Occipital lobe (tissue), 1 donor: ENCODE measurements at regions not wholly inside any gene's neighbourhood (a gene's known extent, or its start where the extent isn't known, plus 50 kb on each side); places are given as distances from the start of the nearest gene placed in this dataset.
"Not testable (repeated sequence)": the region's sequence is repeated elsewhere in the genome, so short reads cannot be mapped to it uniquely, and the experiment has no call there.

Experiments
- DNase-seq: peaks from one replicate; lab custom pipeline; 2025; lab: John Stamatoyannopoulos, UW

DNA sequence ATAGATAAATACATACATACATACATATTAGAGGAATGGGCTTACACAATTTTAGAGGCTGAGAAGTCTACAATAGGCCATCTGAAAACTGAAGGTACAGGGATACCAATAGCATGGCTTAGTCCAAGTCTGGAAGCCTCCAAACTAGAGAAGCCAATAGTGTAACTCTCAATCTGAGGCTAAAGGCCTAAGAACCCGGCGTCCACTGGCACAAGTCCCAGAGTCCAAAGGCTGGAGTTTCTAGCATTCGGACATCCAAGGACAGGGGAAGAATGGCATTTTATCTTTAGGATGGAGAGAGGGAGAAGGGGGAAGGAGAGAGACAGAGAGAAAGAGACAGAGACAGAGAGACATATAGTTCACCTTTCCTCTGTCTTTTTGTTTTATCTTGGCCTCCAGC lies 63.7 kb upstream of the SYT4 start:
- DNase-seq = no peak

GRCh38 chr18:43350176-43350575 lies 72.9 kb upstream of the SYT4 start:
- DNase-seq = no peak

- DNase-seq = no peak
Observed at GRCh38 chr18:43364535-43364934, 87.2 kb upstream of the SYT4 start.

- no peak for DNase-seq
Observed at GRCh38 chr18:43367895-43368294, 90.6 kb upstream of the SYT4 start.

GRCh38 chr18:43369311-43369710 lies 92.0 kb upstream of the SYT4 start:
- DNase-seq = not testable (repeated sequence)

- no peak for DNase-seq
Observed at GRCh38 chr18:43372773-43373172, 95.5 kb upstream of the SYT4 start.

GRCh38 chr18:43380104-43380672 lies 102.9 kb upstream of the SYT4 start:
- no peak for DNase-seq

DNA sequence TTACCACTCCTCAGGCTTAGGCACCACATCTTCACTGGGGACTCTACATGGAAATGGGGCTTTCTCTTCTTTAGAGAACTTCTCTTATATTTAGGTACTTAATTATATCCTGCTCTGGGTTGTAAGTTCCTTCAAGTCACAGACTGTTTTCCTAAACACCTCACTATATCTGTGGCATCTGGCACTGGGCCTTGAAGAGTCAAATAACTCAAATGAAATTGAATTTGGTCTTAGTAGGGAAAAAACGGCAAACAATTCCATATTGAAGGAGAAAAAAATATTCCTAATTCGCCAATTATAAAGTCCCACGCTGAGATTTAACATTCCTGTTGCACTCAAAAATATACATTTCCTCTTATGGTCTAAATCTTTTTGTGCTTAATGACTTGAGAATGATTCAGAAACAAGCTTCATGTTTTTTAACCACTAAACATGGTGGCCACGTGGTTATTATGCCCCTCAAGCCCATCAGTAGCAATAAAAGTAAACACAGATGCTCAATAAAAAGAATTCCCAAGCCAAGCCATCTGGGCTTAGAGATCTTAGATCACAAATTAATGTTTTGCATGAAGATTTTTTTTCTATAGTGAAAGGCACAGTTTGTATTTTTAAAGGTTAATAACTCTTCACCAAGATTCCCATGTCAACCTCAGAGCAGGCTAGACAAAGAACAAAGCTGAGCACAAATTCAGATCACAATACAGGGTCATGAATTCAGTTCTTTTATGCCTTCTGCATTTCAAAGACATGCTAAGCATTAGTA lies 105.5 kb upstream of the SYT4 start:
- no peak for DNase-seq

DNA sequence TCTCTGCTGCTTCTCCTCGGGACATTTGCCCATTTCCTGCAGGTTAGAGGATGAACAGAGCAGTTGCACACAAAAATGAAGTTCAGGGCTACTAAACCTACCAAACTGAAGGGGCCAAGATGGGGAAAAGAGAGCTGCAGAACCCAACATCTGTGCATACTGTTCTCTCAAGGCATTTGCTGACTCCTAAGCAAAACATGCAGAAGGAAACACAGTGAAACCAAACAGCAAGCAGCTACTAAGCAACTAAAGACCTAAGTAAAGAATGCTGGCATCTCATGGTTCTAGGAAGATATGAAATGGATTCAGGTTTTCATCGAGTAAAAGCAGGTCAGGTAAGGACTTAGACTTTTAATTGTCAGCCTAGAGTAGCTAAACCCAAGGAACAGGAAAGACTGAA lies 111.9 kb upstream of the SYT4 start:
- no peak for DNase-seq

- no peak for DNase-seq
Observed at GRCh38 chr18:43392168-43392567, 114.9 kb upstream of the SYT4 start.

- no peak for DNase-seq
Observed at GRCh38 chr18:43393174-43393573, 115.9 kb upstream of the SYT4 start.

GRCh38 chr18:43396266-43396665 lies 119.0 kb upstream of the SYT4 start:
- no peak for DNase-seq

DNA sequence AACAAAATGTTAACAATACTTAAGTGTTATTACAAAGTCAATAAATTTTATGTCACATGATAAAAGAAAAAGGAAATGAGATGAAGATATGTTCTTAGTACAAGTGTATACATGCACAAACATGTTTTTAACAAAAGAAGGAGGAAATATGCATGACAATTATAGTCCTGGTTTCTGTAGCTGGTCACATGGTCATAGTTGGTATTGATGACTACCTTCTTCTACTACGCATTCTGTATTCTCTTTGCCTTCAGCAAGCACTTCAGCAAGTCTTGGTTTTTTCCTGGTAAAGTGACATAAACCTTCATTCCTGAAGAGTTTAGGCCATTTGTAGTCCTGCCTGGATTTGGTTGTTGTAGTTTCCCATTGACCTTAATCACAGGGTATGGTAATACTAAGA lies 121.3 kb upstream of the SYT4 start:
- DNase-seq = no peak

- DNase-seq = no peak
Observed at GRCh38 chr18:43405097-43405496, 127.8 kb upstream of the SYT4 start.

DNA sequence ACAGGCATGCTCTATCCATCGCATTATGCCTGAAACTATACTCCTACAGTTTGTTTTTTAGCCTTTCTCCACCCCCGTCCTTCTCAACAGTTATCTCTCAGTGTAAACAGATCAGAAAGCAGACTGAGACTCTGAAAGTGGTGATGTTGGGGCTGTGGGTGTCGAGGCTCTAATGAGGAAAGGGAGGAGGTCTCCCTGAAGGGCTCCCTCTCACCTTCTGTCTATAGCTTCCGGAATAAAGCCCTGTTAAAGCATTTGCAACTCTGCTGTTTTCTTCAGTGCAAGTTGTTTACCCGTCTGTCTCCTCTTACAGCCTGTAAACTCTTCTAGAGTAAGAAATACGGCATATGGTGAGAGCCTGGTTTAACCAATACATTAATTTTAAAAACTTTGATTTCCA lies 136.7 kb upstream of the SYT4 start:
- DNase-seq = no peak

DNA sequence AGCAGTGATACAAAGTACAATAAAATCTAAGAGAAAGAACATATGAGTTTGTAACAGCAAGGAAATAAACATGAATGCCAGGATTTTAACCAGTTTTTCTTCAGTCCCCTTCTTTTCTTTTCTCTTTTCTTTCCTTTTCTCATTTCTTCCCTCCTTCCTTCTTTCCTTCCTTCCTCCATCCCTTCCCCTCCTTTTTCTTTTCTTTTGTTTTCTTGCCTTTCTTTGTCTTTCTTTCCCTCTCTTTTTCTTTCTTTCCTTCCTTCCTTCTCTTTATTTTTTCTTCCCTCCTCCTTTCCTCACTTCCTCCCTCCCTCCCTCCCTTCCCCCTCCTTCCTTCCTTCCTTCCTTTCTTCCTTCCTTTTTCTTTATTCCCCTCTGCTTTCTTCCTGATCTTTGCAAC lies 142.8 kb upstream of the SYT4 start:
- DNase-seq = no peak

- DNase-seq = no peak
Observed at GRCh38 chr18:43420950-43421349, 143.7 kb upstream of the SYT4 start.

- DNase-seq = no peak
Observed at GRCh38 chr18:43422518-43422917, 145.2 kb upstream of the SYT4 start.

DNA sequence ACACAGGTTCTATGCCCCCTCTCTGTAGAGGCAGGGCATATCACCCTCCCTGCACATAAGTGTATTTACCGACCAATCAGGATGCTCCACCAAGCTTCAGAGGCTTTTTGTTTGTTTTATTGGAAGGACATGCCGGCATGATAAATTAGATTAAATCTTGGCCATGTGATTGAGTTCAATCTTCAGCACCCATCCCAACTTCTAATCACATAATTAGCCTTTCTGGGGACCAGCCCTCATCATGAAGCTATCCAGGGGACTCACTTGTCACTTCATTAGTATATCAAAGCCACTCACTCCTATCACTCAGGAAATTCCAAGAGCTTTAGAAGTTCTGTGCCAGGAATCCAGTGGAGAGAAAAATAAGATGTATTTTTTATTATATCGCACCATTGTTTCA lies 158.6 kb upstream of the SYT4 start:
- no peak for DNase-seq

DNA sequence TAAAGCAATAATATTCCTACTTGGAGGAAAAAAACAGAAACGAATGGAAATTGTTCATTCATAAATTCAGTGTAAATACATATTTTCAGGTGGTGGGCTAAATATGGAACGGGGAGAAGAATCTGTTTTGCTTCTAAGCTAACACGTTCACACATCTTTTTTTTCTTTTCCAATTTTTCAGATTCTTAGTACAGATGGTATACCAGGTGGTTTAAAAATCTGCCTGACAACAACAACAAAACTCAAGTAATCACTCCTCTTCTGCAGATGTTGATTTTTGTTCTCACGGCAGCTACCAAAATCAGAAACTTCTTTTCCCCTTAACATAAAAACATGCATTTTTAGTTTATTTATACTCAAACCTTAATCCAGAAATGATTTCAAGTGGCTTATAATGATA lies 164.8 kb upstream of the SYT4 start:
- DNase-seq = no peak

- DNase-seq = no peak
Observed at GRCh38 chr18:43442571-43442970, 165.3 kb upstream of the SYT4 start.

- no peak for DNase-seq
Observed at GRCh38 chr18:43465483-43465882, 188.2 kb upstream of the SYT4 start.

DNA sequence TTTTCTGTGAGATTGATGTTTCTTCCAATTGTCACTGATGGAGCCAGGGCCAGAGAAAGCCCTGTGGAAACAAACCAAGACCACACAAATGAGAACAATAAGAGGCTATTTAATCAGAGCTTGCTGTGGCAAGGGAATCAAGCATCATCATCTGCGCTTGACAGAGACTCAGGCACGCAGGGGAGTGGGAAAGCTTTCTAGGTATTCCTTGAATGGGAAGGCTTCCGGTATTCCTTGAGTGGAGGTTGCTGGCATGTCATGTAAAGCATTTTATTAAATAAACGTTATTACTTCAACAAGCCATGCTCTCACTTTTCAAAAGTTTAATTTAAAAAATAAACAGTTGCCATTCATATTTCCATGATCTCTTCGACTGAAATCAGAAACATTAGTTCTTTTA lies 194.6 kb upstream of the SYT4 start:
- no peak for DNase-seq

DNA sequence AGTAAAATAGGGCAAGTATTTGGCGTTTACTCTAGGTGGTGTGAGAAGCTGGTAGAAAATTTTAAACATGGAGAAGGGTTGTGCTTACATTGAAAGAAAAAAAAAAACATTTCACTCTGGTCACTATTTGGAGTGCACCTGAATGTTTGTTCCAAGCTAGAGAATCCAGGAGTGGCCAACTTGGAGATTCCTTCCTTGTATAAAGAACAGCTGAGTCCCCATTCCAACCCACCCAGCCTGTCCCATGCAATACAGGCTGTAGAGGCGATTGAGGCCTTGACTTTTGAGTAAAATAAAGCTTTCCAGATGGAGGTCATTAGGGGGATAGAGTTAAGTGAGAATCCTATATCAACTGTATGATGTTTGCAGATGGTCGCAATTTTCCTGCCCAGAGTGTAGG lies 203.8 kb upstream of the SYT4 start:
- no peak for DNase-seq
